ENCODE measurements at regions not wholly inside any gene's neighbourhood (a gene's known extent, or its start where the extent isn't known, plus 50 kb on each side); places are given as distances from the start of the nearest gene placed in this dataset.

- DNase-seq (ENCODE audit: low read depth in 2 of 2) = no peak
These were observed 303.6 kb downstream of the KCNRG start for GRCh38 chr13:50318887-50319286.

GRCh38 chr13:50319635-50320255 lies 304.5 kb downstream of the KCNRG start:
- TF ChIP-seq CTCF (IDR thresholded peaks at IDR 0.05; ENCODE audit: low read depth, low read length) = no peak
- no peak overlapping the region for H3K4me3 ChIP-seq (replicated peaks in 1 of 2; ENCODE audit: low read depth in 2 of 2, low read length in 2 of 2)
- peak; percentile 52 to 64 for DNase-seq (ENCODE audit: low read depth in 2 of 2)

More at GRCh38 chr13:50318887-50319286, 303.6 kb downstream of the KCNRG start:
- H3K4me3 ChIP-seq (replicated peaks in 1 of 2; ENCODE audit: low read depth in 2 of 2, low read length in 2 of 2) = no peak overlapping the region
- TF ChIP-seq CTCF (IDR thresholded peaks at IDR 0.05; ENCODE audit: low read depth, low read length) = no peak

- peak; percentile 42 to 67 for DNase-seq (ENCODE audit: low read depth in 2 of 2)
- TF ChIP-seq CTCF (IDR thresholded peaks at IDR 0.05; ENCODE audit: low read depth, low read length) = no peak
- no peak overlapping the region for H3K4me3 ChIP-seq (replicated peaks in 1 of 2; ENCODE audit: low read depth in 2 of 2, low read length in 2 of 2)
These were observed 305.1 kb downstream of the KCNRG start for GRCh38 chr13:50320271-50320862.

GRCh38 chr13:50322006-50322405 lies 306.8 kb downstream of the KCNRG start:
- DNase-seq (ENCODE audit: low read depth in 2 of 2) = peak in 1 of 2 donors; percentile 28
- no peak for TF ChIP-seq CTCF (IDR thresholded peaks at IDR 0.05; ENCODE audit: low read depth, low read length)
- no peak overlapping the region for H3K4me3 ChIP-seq (replicated peaks in 1 of 2; ENCODE audit: low read depth in 2 of 2, low read length in 2 of 2)

GRCh38 chr13:50323440-50324065 lies 308.3 kb downstream of the KCNRG start:
- TF ChIP-seq CTCF (IDR thresholded peaks at IDR 0.05; ENCODE audit: low read depth, low read length) = no peak

GRCh38 chr13:50326271-50326670 lies 311.0 kb downstream of the KCNRG start:
- DNase-seq (ENCODE audit: low read depth in 2 of 2) = no peak
- no peak overlapping the region for H3K4me3 ChIP-seq (replicated peaks in 1 of 2; ENCODE audit: low read depth in 2 of 2, low read length in 2 of 2)
- TF ChIP-seq CTCF (IDR thresholded peaks at IDR 0.05; ENCODE audit: low read depth, low read length) = no peak

More at GRCh38 chr13:50323440-50324065, 308.3 kb downstream of the KCNRG start:
- H3K4me3 ChIP-seq (replicated peaks in 1 of 2; ENCODE audit: low read depth in 2 of 2, low read length in 2 of 2) = no peak overlapping the region
- peak; percentile 59 to 96 for DNase-seq (ENCODE audit: low read depth in 2 of 2)
